NCI-H510A (cell line): ENCODE measurements at regions not wholly inside any gene's neighbourhood (a gene's known extent, or its start where the extent isn't known, plus 50 kb on each side); places are given as distances from the start of the nearest gene placed in this dataset.
"Not testable (repeated sequence)": the region's sequence is repeated elsewhere in the genome, so short reads cannot be mapped to it uniquely, and the experiment has no call there.

ENCODE experiments used
- DNase-seq: peaks from one replicate; lab custom pipeline; 2025; lab: John Stamatoyannopoulos, UW

DNA sequence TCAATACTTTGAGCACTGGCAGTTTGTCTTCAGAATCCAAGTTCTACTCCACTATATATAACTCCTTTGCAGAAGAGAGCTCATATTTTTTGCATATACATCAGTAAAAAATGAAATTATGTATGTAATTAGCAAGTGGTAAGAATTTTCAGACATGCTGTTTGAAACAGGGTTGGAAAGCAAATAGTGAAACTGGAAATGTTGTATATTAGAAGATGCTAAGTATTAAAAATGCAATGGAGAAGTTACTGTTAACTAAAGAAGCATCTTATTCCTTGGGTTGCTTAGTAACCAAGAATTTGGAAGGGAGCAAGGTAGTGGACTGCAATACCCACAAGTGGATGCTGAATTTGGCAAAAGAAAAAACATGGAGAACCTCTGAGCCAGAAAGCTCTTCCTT, 88.6 kb upstream of the DLGAP1 start:
- no peak for DNase-seq

- no peak for DNase-seq
Observed at GRCh38 chr18:4541588-4541987, 86.5 kb upstream of the DLGAP1 start.

- no peak for DNase-seq
Observed at GRCh38 chr18:4536447-4536846, 81.3 kb upstream of the DLGAP1 start.

DNA sequence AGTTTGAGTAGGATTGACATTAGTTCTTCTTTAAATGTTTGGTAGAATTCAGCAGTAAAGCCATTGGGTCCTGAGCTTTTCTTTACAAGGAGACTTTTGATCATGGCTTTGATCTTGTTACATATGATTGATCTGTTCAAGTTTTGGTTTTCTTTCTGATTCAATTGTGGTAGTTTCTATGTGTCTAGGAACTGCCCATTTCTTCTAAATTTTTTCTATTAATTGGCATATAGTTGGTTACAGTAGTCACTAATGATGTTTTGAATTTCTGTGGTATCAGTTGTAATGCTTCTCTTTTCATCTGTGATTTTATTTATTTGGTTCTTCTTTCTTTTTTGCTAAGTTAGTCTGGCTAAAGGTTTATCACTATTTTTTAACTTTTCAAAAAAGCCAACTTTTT, 73.3 kb upstream of the DLGAP1 start:
- no peak for DNase-seq

- DNase-seq, result not testable (repeated sequence)
Observed at GRCh38 chr18:4527826-4528225, 72.7 kb upstream of the DLGAP1 start.

GRCh38 chr18:4524096-4524495, 69.0 kb upstream of the DLGAP1 start:
- no peak for DNase-seq

GRCh38 chr18:4511166-4511565, 56.1 kb upstream of the DLGAP1 start:
- no peak for DNase-seq

DNA sequence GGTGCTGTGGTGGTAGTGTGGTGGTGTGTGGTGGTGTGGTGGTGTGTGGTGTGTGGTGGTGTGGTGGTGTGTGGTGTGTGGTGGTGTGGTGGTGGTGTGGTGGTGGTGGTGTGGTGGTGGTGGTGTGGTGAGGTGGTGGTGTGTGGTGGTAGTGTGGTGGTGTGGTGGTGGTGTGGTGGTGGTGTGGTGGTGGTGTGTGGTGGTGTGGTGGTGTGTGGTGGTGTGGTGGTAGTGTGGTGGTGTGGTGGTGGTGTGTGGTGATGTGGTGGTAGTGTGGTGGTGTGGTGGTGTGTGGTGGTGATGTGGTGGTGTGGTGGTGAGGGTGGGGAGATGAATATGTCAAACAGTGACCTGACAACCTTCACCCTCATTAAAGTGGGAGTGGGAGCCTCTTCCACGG, 55.6 kb upstream of the DLGAP1 start:
- no peak for DNase-seq

GRCh38 chr18:4510160-4510559, 55.1 kb upstream of the DLGAP1 start:
- DNase-seq, result no peak
